ENCODE measurements at regions not wholly inside any gene's neighbourhood (a gene's known extent, or its start where the extent isn't known, plus 50 kb on each side); places are given as distances from the start of the nearest gene placed in this dataset.

DNA sequence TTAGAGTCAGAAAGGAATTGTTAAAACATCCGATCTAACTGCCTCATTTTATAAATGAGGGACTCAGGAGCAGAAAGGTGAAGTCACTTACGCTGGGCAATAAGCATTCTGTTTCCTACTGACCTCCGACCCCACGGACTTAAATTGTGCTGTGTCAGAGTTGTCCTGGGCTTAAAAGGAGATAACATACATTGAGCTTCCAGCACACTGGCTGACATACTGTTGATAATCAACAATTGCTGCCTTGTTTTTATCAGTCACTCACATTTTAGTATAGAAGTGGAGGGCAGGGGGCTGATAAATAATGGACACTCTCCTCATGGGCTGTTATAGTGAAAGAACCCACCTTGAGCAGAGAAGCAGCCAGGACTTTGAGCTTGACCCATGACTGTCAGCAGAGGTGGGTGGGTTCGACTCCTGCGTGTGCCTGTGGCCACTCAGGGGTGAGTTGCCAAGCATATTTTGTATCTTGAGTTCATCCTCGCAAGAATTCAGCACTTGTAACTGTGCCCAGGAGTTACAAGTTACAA, 166.5 kb upstream of the JARID2 start:
- TF ChIP-seq, protein P1, sequence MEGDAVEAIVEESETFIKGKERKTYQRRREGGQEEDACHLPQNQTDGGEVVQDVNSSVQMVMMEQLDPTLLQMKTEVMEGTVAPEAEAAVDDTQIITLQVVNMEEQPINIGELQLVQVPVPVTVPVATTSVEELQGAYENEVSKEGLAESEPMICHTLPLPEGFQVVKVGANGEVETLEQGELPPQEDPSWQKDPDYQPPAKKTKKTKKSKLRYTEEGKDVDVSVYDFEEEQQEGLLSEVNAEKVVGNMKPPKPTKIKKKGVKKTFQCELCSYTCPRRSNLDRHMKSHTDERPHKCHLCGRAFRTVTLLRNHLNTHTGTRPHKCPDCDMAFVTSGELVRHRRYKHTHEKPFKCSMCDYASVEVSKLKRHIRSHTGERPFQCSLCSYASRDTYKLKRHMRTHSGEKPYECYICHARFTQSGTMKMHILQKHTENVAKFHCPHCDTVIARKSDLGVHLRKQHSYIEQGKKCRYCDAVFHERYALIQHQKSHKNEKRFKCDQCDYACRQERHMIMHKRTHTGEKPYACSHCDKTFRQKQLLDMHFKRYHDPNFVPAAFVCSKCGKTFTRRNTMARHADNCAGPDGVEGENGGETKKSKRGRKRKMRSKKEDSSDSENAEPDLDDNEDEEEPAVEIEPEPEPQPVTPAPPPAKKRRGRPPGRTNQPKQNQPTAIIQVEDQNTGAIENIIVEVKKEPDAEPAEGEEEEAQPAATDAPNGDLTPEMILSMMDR (IDR thresholded peaks at IDR 0.05), result no peak
- no peaks in the 10 kb centered on the region for H3K4me1 ChIP-seq
- no peak for DNase-seq

DNA sequence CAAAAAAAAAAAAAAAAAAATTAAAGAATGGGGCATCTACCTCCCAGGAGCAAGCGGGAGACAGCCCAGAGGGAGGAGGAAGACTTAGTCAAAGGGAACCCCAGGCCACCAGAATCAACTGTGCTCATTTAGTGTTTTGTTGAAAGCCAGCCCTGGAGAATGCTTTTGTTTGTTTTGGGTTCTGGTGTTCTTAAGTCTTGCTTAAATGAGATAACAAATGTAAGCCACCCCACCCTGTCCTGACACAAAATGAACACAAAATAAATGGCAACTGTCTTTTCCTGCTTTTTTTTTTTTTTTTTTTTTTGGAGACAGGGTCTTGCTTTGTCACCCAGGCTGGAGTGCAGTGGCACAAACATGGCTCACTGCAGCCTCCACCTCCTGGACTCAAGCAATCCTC, 165.0 kb upstream of the JARID2 start:
- no peaks in the 10 kb centered on the region for H3K4me1 ChIP-seq
- H3K27ac ChIP-seq, result no peak overlapping the region
- no peaks in the 10 kb centered on the region for H3K36me3 ChIP-seq (ENCODE audit: insufficient read depth in 1 of 2, low read depth in 1 of 2)
- H3K9me3 ChIP-seq, result no peaks in the 10 kb centered on the region
- TF ChIP-seq, protein P1 (IDR thresholded peaks at IDR 0.05), result no peak
- no peak for ATAC-seq
- H3K4me3 ChIP-seq, result no peak overlapping the region
- no peak for DNase-seq
- intact Hi-C loops (cut with DNase I), result no loop called here
- WGBS, 3 donors, result 86 to 100% (median 96%) methylated on average over 1 of the region's 1 CpG
- peaks cover 0 to 2% (median 0%) of the 10 kb centered on the region in 3 donors for H3K27me3 ChIP-seq (ENCODE audit: insufficient read depth in 3 of 3, low read length in 2 of 3)

More for the DNA sequence above, 166.5 kb upstream of the JARID2 start:
- Histone ChIP-seq H3K27me3 (ENCODE audit: insufficient read depth in 3 of 3, low read length in 2 of 3) (peaks cover 0 to 2% (median 0%) of the 10 kb centered on the region in 3 donors), H3K4me3 (no peak overlapping the region), H3K36me3 (ENCODE audit: insufficient read depth in 1 of 2, low read depth in 1 of 2) (no peaks in the 10 kb centered on the region), H3K9me3 (no peaks in the 10 kb centered on the region), H3K27ac (no peak overlapping the region)
- ATAC-seq, result no peak
- intact Hi-C loops (cut with DNase I), result no loop called here
- 67 to 75% (median 71%) methylated on average over 7 of the region's 7 CpGs for WGBS, 3 donors

DNA sequence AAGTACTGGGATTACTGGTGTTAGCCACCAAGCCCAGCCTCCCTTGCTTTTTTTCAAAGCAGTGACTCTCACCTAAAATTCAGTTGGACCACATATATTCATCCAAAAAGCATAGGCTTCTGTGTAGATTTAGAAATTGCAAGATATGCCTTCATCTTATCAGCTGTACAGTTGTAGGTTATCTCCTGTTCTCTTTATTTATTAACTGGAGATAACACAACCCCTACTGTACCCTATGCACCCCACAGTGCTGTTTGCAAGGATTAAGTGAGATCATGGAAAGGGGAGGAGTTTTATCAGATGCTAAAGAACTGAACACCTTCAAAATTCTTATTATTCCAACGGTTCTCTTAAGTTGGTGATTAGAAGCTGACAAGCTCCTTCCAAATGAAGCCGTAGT, 164.4 kb upstream of the JARID2 start:
- TF ChIP-seq, protein P1 (IDR thresholded peaks at IDR 0.05), result no peak
- H3K4me3 ChIP-seq, result no peak overlapping the region
- WGBS, 3 donors, result 90 to 96% (median 91%) methylated on average over 2 of the region's 2 CpGs
- no peak overlapping the region for H3K27ac ChIP-seq
- DNase-seq, result no peak
- intact Hi-C loops (cut with DNase I), result no loop called here
- H3K4me1 ChIP-seq, result no peaks in the 10 kb centered on the region
- no peaks in the 10 kb centered on the region for H3K9me3 ChIP-seq
- peaks cover 0 to 2% (median 0%) of the 10 kb centered on the region in 3 donors for H3K27me3 ChIP-seq (ENCODE audit: insufficient read depth in 3 of 3, low read length in 2 of 3)
- H3K36me3 ChIP-seq (ENCODE audit: insufficient read depth in 1 of 2, low read depth in 1 of 2), result no peaks in the 10 kb centered on the region
- no peak for ATAC-seq

DNA sequence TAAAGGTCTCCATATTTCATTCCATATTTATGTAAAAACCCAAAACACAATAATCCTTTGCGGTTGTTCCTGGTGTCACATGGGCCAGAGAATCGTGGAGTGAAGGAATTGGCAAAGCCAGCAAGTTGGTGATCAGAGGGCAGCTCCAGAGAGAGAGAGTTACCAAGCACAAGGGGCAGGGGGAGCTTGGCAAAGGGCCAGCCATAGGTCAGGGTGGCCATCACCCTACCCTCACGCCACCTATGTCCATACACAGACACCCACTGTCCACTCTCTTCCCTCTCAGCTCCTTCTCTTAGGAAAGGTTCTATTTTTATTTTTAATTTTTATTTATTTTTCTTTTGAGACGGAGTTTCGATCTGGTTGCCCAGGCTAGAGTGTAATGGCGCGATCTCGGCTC, 163.2 kb upstream of the JARID2 start:
- Histone ChIP-seq H3K27ac (no peak overlapping the region), H3K4me3 (no peak overlapping the region), H3K36me3 (ENCODE audit: insufficient read depth in 1 of 2, low read depth in 1 of 2) (no peaks in the 10 kb centered on the region), H3K27me3 (ENCODE audit: insufficient read depth in 3 of 3, low read length in 2 of 3) (no peaks in the 10 kb centered on the region), H3K9me3 (no peaks in the 10 kb centered on the region), H3K4me1 (no peaks in the 10 kb centered on the region)
- 87 to 91% (median 88%) methylated on average over 8 of the region's 8 CpGs for WGBS, 3 donors
- DNase-seq, result no peak
- ATAC-seq, result no peak
- intact Hi-C loops (cut with DNase I), result no loop called here
- TF ChIP-seq, protein P1 (IDR thresholded peaks at IDR 0.05), result no peak
